ENCODE measurements at regions not wholly inside any gene's neighbourhood (a gene's known extent, or its start where the extent isn't known, plus 50 kb on each side); places are given as distances from the start of the nearest gene placed in this dataset.

DNA sequence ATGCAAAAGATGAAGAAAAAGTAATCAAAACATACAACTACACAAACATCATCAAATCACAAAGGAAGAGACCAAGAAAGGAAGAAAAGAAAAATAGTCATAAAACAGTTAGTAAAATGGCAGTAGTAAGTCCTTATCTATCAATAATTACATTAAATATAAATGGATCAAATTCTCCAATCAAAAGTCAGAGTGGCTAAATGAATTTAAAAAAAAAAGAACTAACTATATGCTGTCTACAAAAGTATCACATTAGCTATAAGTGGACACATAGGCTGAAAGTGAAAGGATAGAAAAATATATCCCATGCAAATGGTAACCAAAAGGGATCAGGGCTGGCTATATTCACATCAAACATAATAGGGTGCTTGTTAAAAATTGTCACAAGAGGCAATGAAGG, 116.5 kb downstream of the NOL4 start:
- TF ChIP-seq CTCF (IDR thresholded peaks at IDR 0.05; ENCODE audit: poor library complexity, severe bottlenecking) = no peak
- no peak for TF ChIP-seq MXI1 (conservative IDR thresholded peaks at IDR 0.05; ENCODE audit: poor library complexity, severe bottlenecking)
- TF ChIP-seq POLR2AphosphoS5 (IDR thresholded peaks at IDR 0.05) = no peak
- TF ChIP-seq REST (IDR thresholded peaks at IDR 0.05; ENCODE audit: borderline replicate concordance) = no peak
- no peak for TF ChIP-seq EZH2 (IDR thresholded peaks at IDR 0.05; ENCODE audit: borderline replicate concordance, insufficient read depth, low read length, poor library complexity, severe bottlenecking)
- no peak for TF ChIP-seq EP300 (conservative IDR thresholded peaks at IDR 0.05; ENCODE audit: poor library complexity, severe bottlenecking)
- TF ChIP-seq SMC3 (conservative IDR thresholded peaks at IDR 0.05; ENCODE audit: poor library complexity) = no peak
- no peak for TF ChIP-seq TAF1 (IDR thresholded peaks at IDR 0.05; ENCODE audit: low read depth)

Data from neural cell (in vitro differentiated cells).